WI38 (cell line): ENCODE measurements at regions not wholly inside any gene's neighbourhood (a gene's known extent, or its start where the extent isn't known, plus 50 kb on each side); places are given as distances from the start of the nearest gene placed in this dataset.

Experiments
- H3K4me3 ChIP-seq: 2 replicates; pipeline ENCODE4 v1.5.1; 2011; ENCODE audit warnings: low read depth, mild to moderate bottlenecking, control low read depth, low read length
- CTCF ChIP-seq: IDR thresholded peaks from 2 replicates; pipeline ENCODE4 v1.5.1; 2012; ENCODE audit warnings: low read depth, mild to moderate bottlenecking, control low read depth, low read length

- no peak for TF ChIP-seq CTCF
- no peak overlapping the region for H3K4me3 ChIP-seq
These were observed 183.5 kb downstream of the GLI2 start for GRCh38 chr2:120919216-120919615.

GRCh38 chr2:120919771-120920453, 184.2 kb downstream of the GLI2 start:
- TF ChIP-seq CTCF: no peak
- no peak overlapping the region for H3K4me3 ChIP-seq

- TF ChIP-seq CTCF: no peak
- H3K4me3 ChIP-seq: no peak overlapping the region
These were observed 184.9 kb downstream of the GLI2 start for GRCh38 chr2:120920454-120921148.

GRCh38 chr2:120921457-120921856, 185.8 kb downstream of the GLI2 start:
- no peak overlapping the region for H3K4me3 ChIP-seq
- TF ChIP-seq CTCF: no peak

- TF ChIP-seq CTCF: no peak
- H3K4me3 ChIP-seq: no peak overlapping the region
These were observed 187.1 kb downstream of the GLI2 start for GRCh38 chr2:120922571-120923332.

- H3K4me3 ChIP-seq: no peak overlapping the region
- no peak for TF ChIP-seq CTCF
These were observed 187.8 kb downstream of the GLI2 start for GRCh38 chr2:120923426-120923825.

- H3K4me3 ChIP-seq: no peak overlapping the region
- TF ChIP-seq CTCF: no peak
These were observed 189.3 kb downstream of the GLI2 start for GRCh38 chr2:120924924-120925323.
